ENCODE measurements at regions not wholly inside any gene's neighbourhood (a gene's known extent, or its start where the extent isn't known, plus 50 kb on each side); places are given as distances from the start of the nearest gene placed in this dataset.

GRCh38 chr5:166553778-166554177 is 1737.7 kb upstream of the WWC1 start:
- H3K27me3 ChIP-seq (ENCODE audit: control insufficient read depth, insufficient read depth, low read length) = no peaks in the 10 kb centered on the region
- H3K27ac ChIP-seq (ENCODE audit: low read length) = no peak overlapping the region
- H3K4me1 ChIP-seq (ENCODE audit: control insufficient read depth, low read depth, low read length) = no peaks in the 10 kb centered on the region
- no peak overlapping the region for H3K9ac ChIP-seq (ENCODE audit: low read length)
- H3K36me3 ChIP-seq (ENCODE audit: control insufficient read depth, low read depth, low read length) = no peaks in the 10 kb centered on the region
- no peak overlapping the region for H3K4me3 ChIP-seq (ENCODE audit: low read length)
- H3K9me3 ChIP-seq (ENCODE audit: control insufficient read depth, low read depth, low read length) = no peaks in the 10 kb centered on the region

- H3K9me3 ChIP-seq (ENCODE audit: control insufficient read depth, low read depth, low read length) = peaks cover 14% of the 10 kb centered on the region
- no peak overlapping the region for H3K4me3 ChIP-seq (ENCODE audit: low read length)
- no peaks in the 10 kb centered on the region for H3K36me3 ChIP-seq (ENCODE audit: control insufficient read depth, low read depth, low read length)
- no peak overlapping the region for H3K9ac ChIP-seq (ENCODE audit: low read length)
- H3K4me1 ChIP-seq (ENCODE audit: control insufficient read depth, low read depth, low read length) = peaks cover 5% of the 10 kb centered on the region
- H3K27ac ChIP-seq (ENCODE audit: low read length) = no peak overlapping the region
- H3K27me3 ChIP-seq (ENCODE audit: control insufficient read depth, insufficient read depth, low read length) = no peaks in the 10 kb centered on the region
Measured at GRCh38 chr5:166561759-166562158, 1729.7 kb upstream of the WWC1 start.

DNA sequence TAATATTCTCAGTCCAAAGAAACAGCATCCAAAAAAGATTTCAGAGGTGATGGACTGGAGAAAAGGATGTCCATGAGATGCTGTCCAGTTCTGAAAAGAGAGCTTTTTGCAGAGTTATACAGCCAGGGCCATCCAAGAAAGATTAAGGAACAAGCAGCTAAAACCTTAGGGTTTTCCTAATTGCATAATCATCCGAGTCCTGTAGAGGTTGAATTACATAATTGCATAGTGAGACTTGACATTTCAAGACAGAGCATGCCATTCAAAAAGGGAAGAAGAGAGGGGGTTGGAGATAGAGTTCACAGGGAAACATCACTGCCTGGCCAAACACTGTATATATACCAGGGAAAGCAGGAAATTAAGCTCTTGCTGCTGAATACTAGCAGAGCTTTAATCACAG is 1729.2 kb upstream of the WWC1 start:
- H3K4me1 ChIP-seq (ENCODE audit: control insufficient read depth, low read depth, low read length) = peaks cover 5% of the 10 kb centered on the region
- H3K9ac ChIP-seq (ENCODE audit: low read length) = no peak overlapping the region
- no peak overlapping the region for H3K4me3 ChIP-seq (ENCODE audit: low read length)
- peaks cover 14% of the 10 kb centered on the region for H3K9me3 ChIP-seq (ENCODE audit: control insufficient read depth, low read depth, low read length)
- no peaks in the 10 kb centered on the region for H3K36me3 ChIP-seq (ENCODE audit: control insufficient read depth, low read depth, low read length)
- no peaks in the 10 kb centered on the region for H3K27me3 ChIP-seq (ENCODE audit: control insufficient read depth, insufficient read depth, low read length)
- no peak overlapping the region for H3K27ac ChIP-seq (ENCODE audit: low read length)

DNA sequence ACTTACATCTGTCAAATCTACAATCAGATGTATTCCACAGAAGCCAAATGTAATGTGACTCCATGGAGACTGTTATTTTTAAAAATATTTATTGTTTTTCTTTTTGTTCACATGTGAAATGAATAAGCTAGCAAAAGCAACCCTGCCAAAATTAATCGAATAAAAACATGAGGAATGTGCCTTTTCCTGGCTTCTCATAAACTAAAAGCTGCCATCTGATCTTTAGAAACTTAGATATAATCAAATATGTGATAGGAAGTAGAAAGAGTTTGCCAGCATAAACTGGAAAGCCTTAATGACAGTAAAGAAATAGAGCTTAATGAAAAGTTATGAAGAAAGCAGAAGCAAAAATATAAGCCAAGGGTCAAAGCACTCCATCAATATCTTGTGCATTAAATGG is 1724.7 kb upstream of the WWC1 start:
- no peaks in the 10 kb centered on the region for H3K36me3 ChIP-seq (ENCODE audit: control insufficient read depth, low read depth, low read length)
- no peak overlapping the region for H3K9ac ChIP-seq (ENCODE audit: low read length)
- no peaks in the 10 kb centered on the region for H3K27me3 ChIP-seq (ENCODE audit: control insufficient read depth, insufficient read depth, low read length)
- no peak overlapping the region for H3K27ac ChIP-seq (ENCODE audit: low read length)
- H3K4me3 ChIP-seq (ENCODE audit: low read length) = no peak overlapping the region
- H3K4me1 ChIP-seq (ENCODE audit: control insufficient read depth, low read depth, low read length) = peaks cover 5% of the 10 kb centered on the region
- no peaks in the 10 kb centered on the region for H3K9me3 ChIP-seq (ENCODE audit: control insufficient read depth, low read depth, low read length)

DNA sequence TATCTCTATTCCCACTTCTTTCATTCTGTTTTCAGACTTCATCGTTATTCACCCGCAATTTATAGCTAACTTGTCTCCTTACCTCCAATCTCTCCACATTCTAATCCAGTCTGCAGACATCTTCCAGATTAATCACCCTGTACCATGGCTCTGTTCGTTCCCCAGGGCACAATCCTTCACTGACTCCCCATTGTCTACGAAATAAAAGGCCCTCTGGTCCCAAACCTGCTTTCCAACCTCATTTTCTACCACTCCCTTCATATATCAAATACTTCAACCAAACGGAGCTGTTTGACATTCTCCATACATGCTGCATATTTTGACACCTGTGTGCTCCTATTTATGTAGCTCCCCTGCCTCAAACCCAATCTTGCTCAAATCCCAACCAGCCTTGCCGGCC is 1720.6 kb upstream of the WWC1 start:
- Histone ChIP-seq H3K27ac (ENCODE audit: low read length) (no peak overlapping the region), H3K9me3 (ENCODE audit: control insufficient read depth, low read depth, low read length) (peaks cover 3% of the 10 kb centered on the region), H3K4me3 (ENCODE audit: low read length) (no peak overlapping the region), H3K36me3 (ENCODE audit: control insufficient read depth, low read depth, low read length) (no peaks in the 10 kb centered on the region), H3K9ac (ENCODE audit: low read length) (no peak overlapping the region), H3K27me3 (ENCODE audit: control insufficient read depth, insufficient read depth, low read length) (no peaks in the 10 kb centered on the region), H3K4me1 (ENCODE audit: control insufficient read depth, low read depth, low read length) (no peaks in the 10 kb centered on the region)

GRCh38 chr5:166571668-166572067 is 1719.8 kb upstream of the WWC1 start:
- no peak overlapping the region for H3K27ac ChIP-seq (ENCODE audit: low read length)
- peaks cover 3% of the 10 kb centered on the region for H3K9me3 ChIP-seq (ENCODE audit: control insufficient read depth, low read depth, low read length)
- no peak overlapping the region for H3K4me3 ChIP-seq (ENCODE audit: low read length)
- H3K36me3 ChIP-seq (ENCODE audit: control insufficient read depth, low read depth, low read length) = no peaks in the 10 kb centered on the region
- no peaks in the 10 kb centered on the region for H3K4me1 ChIP-seq (ENCODE audit: control insufficient read depth, low read depth, low read length)
- no peaks in the 10 kb centered on the region for H3K27me3 ChIP-seq (ENCODE audit: control insufficient read depth, insufficient read depth, low read length)
- H3K9ac ChIP-seq (ENCODE audit: low read length) = no peak overlapping the region

DNA sequence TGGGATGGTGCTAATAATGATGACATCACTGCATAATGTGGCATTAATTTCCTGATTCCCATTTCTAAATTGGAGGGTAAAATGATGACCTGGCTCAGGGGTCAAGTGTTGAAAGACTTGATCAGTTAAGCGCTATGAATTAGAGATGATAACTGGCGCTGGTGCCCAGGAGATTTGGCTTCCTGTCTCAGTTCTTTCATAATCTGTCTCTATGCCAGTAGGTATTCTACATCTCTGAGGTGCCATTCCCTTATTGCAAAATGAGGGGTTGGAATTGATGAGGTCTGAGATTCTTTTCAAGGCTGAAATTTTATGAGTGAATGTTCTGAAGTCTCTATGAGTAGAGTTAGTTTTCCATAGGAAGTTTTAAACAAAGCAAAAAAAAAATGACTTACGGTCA is 1715.1 kb upstream of the WWC1 start:
- Histone ChIP-seq H3K36me3 (ENCODE audit: control insufficient read depth, low read depth, low read length) (no peaks in the 10 kb centered on the region), H3K27ac (ENCODE audit: low read length) (no peak overlapping the region), H3K4me3 (ENCODE audit: low read length) (no peak overlapping the region), H3K9me3 (ENCODE audit: control insufficient read depth, low read depth, low read length) (peaks cover 3% of the 10 kb centered on the region), H3K4me1 (ENCODE audit: control insufficient read depth, low read depth, low read length) (no peaks in the 10 kb centered on the region), H3K27me3 (ENCODE audit: control insufficient read depth, insufficient read depth, low read length) (no peaks in the 10 kb centered on the region), H3K9ac (ENCODE audit: low read length) (no peak overlapping the region)

GRCh38 chr5:166581826-166582225 is 1709.6 kb upstream of the WWC1 start:
- H3K27me3 ChIP-seq (ENCODE audit: control insufficient read depth, insufficient read depth, low read length) = no peaks in the 10 kb centered on the region
- no peak overlapping the region for H3K9ac ChIP-seq (ENCODE audit: low read length)
- H3K9me3 ChIP-seq (ENCODE audit: control insufficient read depth, low read depth, low read length) = peaks cover under 1% of the 10 kb centered on the region
- no peaks in the 10 kb centered on the region for H3K36me3 ChIP-seq (ENCODE audit: control insufficient read depth, low read depth, low read length)
- H3K4me3 ChIP-seq (ENCODE audit: low read length) = no peak overlapping the region
- no peaks in the 10 kb centered on the region for H3K4me1 ChIP-seq (ENCODE audit: control insufficient read depth, low read depth, low read length)
- no peak overlapping the region for H3K27ac ChIP-seq (ENCODE audit: low read length)

- H3K9me3 ChIP-seq (ENCODE audit: control insufficient read depth, low read depth, low read length) = peaks cover 2% of the 10 kb centered on the region
- H3K27me3 ChIP-seq (ENCODE audit: control insufficient read depth, insufficient read depth, low read length) = no peaks in the 10 kb centered on the region
Measured at GRCh38 chr5:166582416-166582815, 1709.0 kb upstream of the WWC1 start.

GRCh38 chr5:166594567-166594966 is 1696.9 kb upstream of the WWC1 start:
- H3K36me3 ChIP-seq (ENCODE audit: control insufficient read depth, low read depth, low read length) = no peaks in the 10 kb centered on the region

More at GRCh38 chr5:166582416-166582815, 1709.0 kb upstream of the WWC1 start:
- Histone ChIP-seq H3K36me3 (ENCODE audit: control insufficient read depth, low read depth, low read length) (no peaks in the 10 kb centered on the region), H3K9ac (ENCODE audit: low read length) (no peak overlapping the region), H3K4me1 (ENCODE audit: control insufficient read depth, low read depth, low read length) (no peaks in the 10 kb centered on the region), H3K27ac (ENCODE audit: low read length) (no peak overlapping the region), H3K4me3 (ENCODE audit: low read length) (no peak overlapping the region)

DNA sequence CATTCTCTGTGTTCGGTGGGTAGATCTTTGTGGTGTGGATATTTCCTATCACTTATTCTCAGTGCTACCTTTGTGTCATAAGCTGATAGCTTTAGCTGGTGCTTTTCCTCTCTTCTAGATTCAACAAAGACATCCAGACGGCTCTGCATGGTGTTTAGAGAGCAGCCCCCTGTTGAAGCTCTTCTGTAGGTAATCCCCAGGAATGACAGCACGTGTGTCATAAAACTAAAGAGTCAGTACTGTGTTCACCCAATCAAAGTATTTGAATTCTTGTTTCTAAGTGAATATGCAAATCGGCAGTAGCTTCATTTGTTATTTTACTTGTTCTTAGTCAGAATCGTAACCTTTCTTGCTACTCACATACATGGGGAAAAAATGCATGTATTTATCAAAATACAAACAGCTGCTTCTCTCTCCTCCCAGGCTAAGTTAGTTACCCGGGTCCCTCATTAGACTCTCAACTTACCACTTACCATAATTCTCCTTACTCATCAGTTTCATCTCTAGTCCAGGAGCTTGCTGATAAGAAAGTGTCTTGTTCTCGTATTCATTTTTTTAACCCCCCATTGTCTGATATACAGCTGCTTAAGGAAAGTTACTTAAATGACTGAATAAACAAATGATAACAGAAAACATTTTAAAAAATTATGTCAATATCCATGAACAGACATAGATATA is 1696.0 kb upstream of the WWC1 start:
- Histone ChIP-seq H3K27ac (ENCODE audit: low read length) (no peak overlapping the region), H3K9me3 (ENCODE audit: control insufficient read depth, low read depth, low read length) (no peaks in the 10 kb centered on the region), H3K4me3 (ENCODE audit: low read length) (no peak overlapping the region), H3K9ac (ENCODE audit: low read length) (no peak overlapping the region), H3K4me1 (ENCODE audit: control insufficient read depth, low read depth, low read length) (peaks cover 7% of the 10 kb centered on the region), H3K27me3 (ENCODE audit: control insufficient read depth, insufficient read depth, low read length) (no peaks in the 10 kb centered on the region), H3K36me3 (ENCODE audit: control insufficient read depth, low read depth, low read length) (no peaks in the 10 kb centered on the region)

More at GRCh38 chr5:166594567-166594966, 1696.9 kb upstream of the WWC1 start:
- peaks cover 7% of the 10 kb centered on the region for H3K4me1 ChIP-seq (ENCODE audit: control insufficient read depth, low read depth, low read length)
- no peak overlapping the region for H3K9ac ChIP-seq (ENCODE audit: low read length)
- H3K4me3 ChIP-seq (ENCODE audit: low read length) = no peak overlapping the region
- no peak overlapping the region for H3K27ac ChIP-seq (ENCODE audit: low read length)
- no peaks in the 10 kb centered on the region for H3K9me3 ChIP-seq (ENCODE audit: control insufficient read depth, low read depth, low read length)
- no peaks in the 10 kb centered on the region for H3K27me3 ChIP-seq (ENCODE audit: control insufficient read depth, insufficient read depth, low read length)

DNA sequence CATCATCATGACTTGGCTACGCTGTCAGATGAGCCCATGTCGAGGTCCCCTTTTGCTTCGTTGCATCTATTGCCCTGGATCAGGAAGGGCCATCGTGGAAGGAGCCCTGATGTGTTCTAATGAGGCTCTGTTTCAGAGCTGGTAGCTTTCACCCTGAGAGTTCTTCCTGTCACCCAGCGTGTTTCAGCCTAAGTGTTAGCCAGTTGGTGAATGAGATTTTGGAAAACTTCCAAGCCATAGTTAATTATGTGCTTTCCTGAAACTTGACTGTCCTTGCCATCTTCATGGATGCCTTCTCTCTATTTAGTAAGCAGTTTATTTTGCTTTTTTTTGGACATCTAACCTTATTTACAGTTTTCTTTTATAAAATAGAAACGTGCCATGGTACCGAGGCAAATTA is 1695.4 kb upstream of the WWC1 start:
- Histone ChIP-seq H3K9ac (ENCODE audit: low read length) (no peak overlapping the region), H3K4me3 (ENCODE audit: low read length) (no peak overlapping the region), H3K4me1 (ENCODE audit: control insufficient read depth, low read depth, low read length) (peaks cover 7% of the 10 kb centered on the region), H3K36me3 (ENCODE audit: control insufficient read depth, low read depth, low read length) (no peaks in the 10 kb centered on the region), H3K27ac (ENCODE audit: low read length) (no peak overlapping the region), H3K27me3 (ENCODE audit: control insufficient read depth, insufficient read depth, low read length) (no peaks in the 10 kb centered on the region), H3K9me3 (ENCODE audit: control insufficient read depth, low read depth, low read length) (no peaks in the 10 kb centered on the region)
